Skeletal muscle satellite cell (primary cell): ENCODE measurements at regions not wholly inside any gene's neighbourhood (a gene's known extent, or its start where the extent isn't known, plus 50 kb on each side); places are given as distances from the start of the nearest gene placed in this dataset.

Experiments used
- H3K27me3 ChIP-seq: 2 replicates; pipeline ENCODE4 v1.7.0; 2013; ENCODE audit warnings: low read length; ENCODE audit not compliant: control insufficient read depth, insufficient read depth
- H3K36me3 ChIP-seq: 2 replicates; pipeline ENCODE4 v1.7.0; 2013; ENCODE audit warnings: mild to moderate bottlenecking, control low read depth, low read length; ENCODE audit not compliant: insufficient read depth
- H3K4me1 ChIP-seq: 2 replicates; pipeline ENCODE4 v1.7.0; 2013; ENCODE audit warnings: low read length; ENCODE audit not compliant: control insufficient read depth, insufficient read depth
- H3K4me2 ChIP-seq: 2 replicates; pipeline ENCODE4 v1.7.0; 2013; ENCODE audit warnings: mild to moderate bottlenecking, low read length
- H3K4me3 ChIP-seq: 2 replicates; pipeline ENCODE4 v1.7.0; 2013; ENCODE audit warnings: low read length
- H3K9ac ChIP-seq: 2 replicates; pipeline ENCODE4 v1.7.0; 2013; ENCODE audit warnings: mild to moderate bottlenecking, low read depth, low read length, moderate library complexity
- H3K9me3 ChIP-seq: replicated peaks from 2 replicates; pipeline ENCODE4 v1.7.0; 2013; ENCODE audit warnings: mild to moderate bottlenecking, control low read depth, low read length

- Histone ChIP-seq H3K4me1 (no peaks in the 10 kb centered on the region), H3K9ac (no peak overlapping the region), H3K27me3 (peaks cover 3% of the 10 kb centered on the region), H3K36me3 (no peaks in the 10 kb centered on the region), H3K4me3 (no peak overlapping the region), H3K4me2 (no peak overlapping the region), H3K9me3 (no peaks in the 10 kb centered on the region)
Measured at GRCh38 chr6:14322841-14323240, 205.3 kb downstream of the CD83 start.

- Histone ChIP-seq H3K9me3 (no peaks in the 10 kb centered on the region), H3K4me1 (no peaks in the 10 kb centered on the region), H3K4me2 (no peak overlapping the region), H3K9ac (no peak overlapping the region), H3K4me3 (no peak overlapping the region), H3K27me3 (peaks cover 3% of the 10 kb centered on the region), H3K36me3 (no peaks in the 10 kb centered on the region)
Measured at GRCh38 chr6:14326774-14327173, 209.2 kb downstream of the CD83 start.

DNA sequence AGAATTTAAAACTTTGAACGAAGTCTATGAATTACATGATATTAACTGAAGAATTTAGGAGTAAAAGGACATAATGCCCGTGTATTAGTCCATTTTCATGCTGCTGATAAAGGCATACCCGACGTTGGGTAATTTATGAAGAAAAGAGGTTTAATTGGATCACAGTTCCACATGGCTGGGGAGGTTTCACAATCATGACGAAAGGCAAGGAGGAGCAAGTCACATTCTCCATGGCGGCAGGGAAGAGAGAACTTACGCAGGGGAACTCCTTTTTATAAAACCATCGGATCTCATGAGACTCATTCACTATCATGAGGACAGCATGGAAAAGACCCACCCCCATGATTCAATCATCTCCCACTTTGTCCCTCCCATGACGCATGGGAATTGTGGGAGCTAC is 210.6 kb downstream of the CD83 start:
- Histone ChIP-seq H3K27me3 (peaks cover 3% of the 10 kb centered on the region), H3K4me2 (no peak overlapping the region), H3K9ac (no peak overlapping the region), H3K4me3 (no peak overlapping the region), H3K36me3 (no peaks in the 10 kb centered on the region), H3K4me1 (no peaks in the 10 kb centered on the region), H3K9me3 (no peaks in the 10 kb centered on the region)

DNA sequence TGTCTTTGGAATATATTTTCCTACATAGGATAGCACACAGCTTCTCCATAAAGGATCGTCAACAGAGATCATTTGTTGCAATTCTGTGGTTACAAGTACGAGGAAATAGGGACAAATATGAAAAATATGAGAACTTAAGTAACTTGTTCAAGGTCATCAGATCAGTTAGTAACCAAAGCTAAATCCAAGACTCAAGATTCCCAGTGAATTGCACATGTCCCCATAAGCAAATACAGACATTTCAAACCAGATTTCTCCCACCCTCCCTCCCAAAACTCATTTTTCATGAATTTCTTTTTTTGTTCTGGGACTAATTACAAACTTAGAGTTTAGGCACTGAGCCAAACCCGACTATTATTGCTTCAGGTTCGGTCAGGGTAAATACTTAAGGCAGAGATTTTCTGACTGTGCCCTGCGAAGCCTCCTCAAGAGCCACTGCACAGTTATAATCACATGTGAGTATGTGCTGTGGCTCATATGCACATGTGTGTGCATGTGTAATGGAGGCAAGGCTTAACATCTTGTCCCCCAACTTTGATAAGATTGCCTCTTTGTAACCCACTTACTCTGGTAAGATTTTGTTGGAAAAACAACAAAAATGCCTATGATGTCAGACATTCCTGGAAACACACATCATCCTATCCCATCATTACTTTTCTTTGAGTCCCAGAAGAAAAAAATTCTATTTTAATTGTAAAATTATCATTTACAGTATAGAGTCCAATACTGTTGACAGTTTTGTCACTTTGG is 216.2 kb downstream of the CD83 start:
- Histone ChIP-seq H3K36me3 (no peaks in the 10 kb centered on the region), H3K9me3 (no peaks in the 10 kb centered on the region), H3K4me3 (no peak overlapping the region), H3K9ac (no peak overlapping the region), H3K4me1 (peaks cover 6% of the 10 kb centered on the region), H3K4me2 (no peak overlapping the region), H3K27me3 (peaks cover 3% of the 10 kb centered on the region)

DNA sequence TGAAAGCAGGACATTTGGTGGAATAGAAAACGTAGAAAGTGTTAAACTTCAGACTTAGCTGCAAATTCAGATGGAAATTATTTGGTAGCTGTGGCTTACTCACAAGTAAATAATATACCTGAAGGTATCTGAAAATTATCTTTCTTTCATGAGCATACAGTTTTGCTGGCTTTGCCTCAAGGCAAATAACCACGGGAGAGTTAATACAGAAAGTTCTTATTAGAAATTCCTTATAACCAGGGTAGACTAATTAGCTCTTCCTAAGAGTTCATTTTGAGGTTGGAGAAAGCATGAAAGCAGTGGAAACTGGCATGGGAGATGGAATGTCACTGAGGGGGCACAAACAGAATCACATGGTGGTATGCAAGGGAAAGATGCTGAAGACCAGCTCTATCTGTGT is 217.5 kb downstream of the CD83 start:
- no peaks in the 10 kb centered on the region for H3K36me3 ChIP-seq
- H3K9me3 ChIP-seq: no peaks in the 10 kb centered on the region
- no peak overlapping the region for H3K9ac ChIP-seq
- H3K27me3 ChIP-seq: no peaks in the 10 kb centered on the region
- H3K4me1 ChIP-seq: peaks cover 6% of the 10 kb centered on the region
- no peak overlapping the region for H3K4me3 ChIP-seq
- no peak overlapping the region for H3K4me2 ChIP-seq

DNA sequence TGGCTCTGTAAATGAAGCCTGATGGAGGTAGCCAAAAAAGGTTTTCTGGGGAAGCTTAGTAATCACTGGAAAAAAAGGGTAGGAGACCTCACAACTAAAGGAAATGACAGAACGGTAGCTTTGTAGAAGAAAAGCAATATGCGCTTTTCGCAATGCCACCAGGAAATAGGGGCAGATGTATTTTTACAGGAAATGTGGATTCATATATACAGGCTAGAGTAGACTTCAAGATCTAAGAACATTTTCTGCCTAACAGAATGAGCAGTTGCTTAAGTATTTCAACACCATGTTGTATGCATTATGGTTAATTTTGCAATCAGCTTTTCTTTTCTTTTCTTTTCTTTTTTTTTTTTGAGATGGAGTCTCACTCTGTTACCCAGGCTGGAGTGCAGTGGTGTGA is 219.6 kb downstream of the CD83 start:
- Histone ChIP-seq H3K4me1 (peaks cover 6% of the 10 kb centered on the region), H3K4me3 (no peak overlapping the region), H3K27me3 (no peaks in the 10 kb centered on the region), H3K4me2 (no peak overlapping the region), H3K9me3 (no peaks in the 10 kb centered on the region), H3K9ac (no peak overlapping the region), H3K36me3 (no peaks in the 10 kb centered on the region)

- Histone ChIP-seq H3K9me3 (no peaks in the 10 kb centered on the region), H3K4me3 (no peak overlapping the region), H3K27me3 (peaks cover 5% of the 10 kb centered on the region), H3K4me1 (peaks cover under 1% of the 10 kb centered on the region), H3K4me2 (no peak overlapping the region), H3K9ac (no peak overlapping the region), H3K36me3 (no peaks in the 10 kb centered on the region)
Measured at GRCh38 chr6:14339172-14339571, 221.6 kb downstream of the CD83 start.

GRCh38 chr6:14339711-14340584 is 222.4 kb downstream of the CD83 start:
- Histone ChIP-seq H3K27me3 (peaks cover 6% of the 10 kb centered on the region), H3K36me3 (no peaks in the 10 kb centered on the region), H3K4me3 (no peak overlapping the region), H3K9me3 (no peaks in the 10 kb centered on the region), H3K9ac (no peak overlapping the region), H3K4me1 (no peaks in the 10 kb centered on the region), H3K4me2 (no peak overlapping the region)

GRCh38 chr6:14344486-14344885 is 226.9 kb downstream of the CD83 start:
- H3K4me1 ChIP-seq: no peaks in the 10 kb centered on the region
- H3K4me3 ChIP-seq: no peak overlapping the region
- H3K9ac ChIP-seq: no peak overlapping the region
- H3K27me3 ChIP-seq: peaks cover 19% of the 10 kb centered on the region
- no peaks in the 10 kb centered on the region for H3K36me3 ChIP-seq
- no peaks in the 10 kb centered on the region for H3K9me3 ChIP-seq
- H3K4me2 ChIP-seq: no peak overlapping the region

- Histone ChIP-seq H3K4me1 (no peaks in the 10 kb centered on the region), H3K27me3 (peaks cover 15% of the 10 kb centered on the region), H3K4me3 (no peak overlapping the region), H3K36me3 (no peaks in the 10 kb centered on the region), H3K9ac (no peak overlapping the region), H3K9me3 (no peaks in the 10 kb centered on the region), H3K4me2 (no peak overlapping the region)
Measured at GRCh38 chr6:14348389-14348788, 230.8 kb downstream of the CD83 start.

DNA sequence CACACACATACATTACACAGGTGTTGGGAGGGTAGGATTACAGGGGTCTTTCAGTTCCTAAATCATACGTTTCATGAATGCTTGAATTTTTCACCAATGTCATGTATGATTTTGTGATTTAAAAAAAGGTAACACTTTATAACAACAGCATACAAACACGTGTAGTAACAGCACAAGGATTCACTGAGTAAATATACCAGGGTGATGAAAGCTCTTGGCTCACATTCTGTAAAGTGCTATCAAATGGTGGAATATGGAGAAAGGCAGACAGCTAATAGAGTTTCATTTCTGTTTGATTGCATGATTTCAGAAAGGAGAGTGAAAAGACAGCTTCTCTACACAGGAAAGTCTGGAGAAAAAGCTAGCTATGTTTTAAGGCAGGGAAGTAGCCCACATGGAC is 231.9 kb downstream of the CD83 start:
- Histone ChIP-seq H3K9me3 (no peaks in the 10 kb centered on the region), H3K36me3 (no peaks in the 10 kb centered on the region), H3K4me2 (no peak overlapping the region), H3K27me3 (peaks cover 15% of the 10 kb centered on the region), H3K4me3 (no peak overlapping the region), H3K4me1 (peaks cover under 1% of the 10 kb centered on the region), H3K9ac (no peak overlapping the region)
